GM21717 (cell line): ENCODE measurements at regions not wholly inside any gene's neighbourhood (a gene's known extent, or its start where the extent isn't known, plus 50 kb on each side); places are given as distances from the start of the nearest gene placed in this dataset.

ENCODE experiments used
- ATAC-seq: cut with Tn5 transposase; IDR thresholded peaks from one replicate; pipeline ENCODE4 v1.9.1; 2021; ENCODE audit warnings: mild to moderate bottlenecking, moderate library complexity; ENCODE audit not compliant: unreplicated experiment

- no peak for ATAC-seq
Measured at GRCh38 chr17:33403194-33403593, 110.1 kb upstream of the ASIC2 start.

- ATAC-seq: no peak
Measured at GRCh38 chr17:33404070-33404819, 111.2 kb upstream of the ASIC2 start.

GRCh38 chr17:33416131-33416530 is 123.0 kb upstream of the ASIC2 start:
- ATAC-seq: no peak

- ATAC-seq: no peak
Measured at GRCh38 chr17:33421933-33422332, 128.8 kb upstream of the ASIC2 start.

GRCh38 chr17:33433581-33433980 is 140.5 kb upstream of the ASIC2 start:
- ATAC-seq: no peak

- ATAC-seq: no peak
Measured at GRCh38 chr17:33434841-33435240, 141.7 kb upstream of the ASIC2 start.

GRCh38 chr17:33435721-33436301 is 142.7 kb upstream of the ASIC2 start:
- ATAC-seq: no peak

- ATAC-seq: no peak
Measured at GRCh38 chr17:33436321-33436720, 143.2 kb upstream of the ASIC2 start.

GRCh38 chr17:33438139-33438538 is 145.0 kb upstream of the ASIC2 start:
- ATAC-seq: no peak

GRCh38 chr17:33438578-33438977 is 145.5 kb upstream of the ASIC2 start:
- no peak for ATAC-seq

GRCh38 chr17:33442320-33442719 is 149.2 kb upstream of the ASIC2 start:
- no peak for ATAC-seq

GRCh38 chr17:33444731-33445130 is 151.6 kb upstream of the ASIC2 start:
- no peak for ATAC-seq

- no peak for ATAC-seq
Measured at GRCh38 chr17:33447090-33447489, 154.0 kb upstream of the ASIC2 start.

GRCh38 chr17:33451221-33451620 is 158.1 kb upstream of the ASIC2 start:
- no peak for ATAC-seq

GRCh38 chr17:33457477-33457876 is 164.4 kb upstream of the ASIC2 start:
- ATAC-seq: no peak

- peak; percentile 65 for ATAC-seq
Measured at GRCh38 chr17:33459078-33459940, 166.2 kb upstream of the ASIC2 start.

- ATAC-seq: no peak
Measured at GRCh38 chr17:33460781-33461450, 167.8 kb upstream of the ASIC2 start.

- ATAC-seq: no peak
Measured at GRCh38 chr17:33463887-33464286, 170.8 kb upstream of the ASIC2 start.

GRCh38 chr17:33464669-33465280 is 171.7 kb upstream of the ASIC2 start:
- no peak for ATAC-seq

- ATAC-seq: no peak
Measured at GRCh38 chr17:33469421-33469820, 176.3 kb upstream of the ASIC2 start.

GRCh38 chr17:33469911-33470310 is 176.8 kb upstream of the ASIC2 start:
- ATAC-seq: no peak
